NCI-H82 treated with DMSO at 0.1 percent for 48 hours (cell line): ENCODE measurements at regions not wholly inside any gene's neighbourhood (a gene's known extent, or its start where the extent isn't known, plus 50 kb on each side); places are given as distances from the start of the nearest gene placed in this dataset.
A peak's percentile ranks its signal among the peaks of the same experiment; 100 is the strongest.
"Not testable (repeated sequence)": the region's sequence is repeated elsewhere in the genome, so short reads cannot be mapped to it uniquely, and the experiment has no call there.

ENCODE experiments used
- DNase-seq: peaks from one replicate; lab custom pipeline; 2025; ENCODE audit not compliant: unreplicated experiment; lab: John Stamatoyannopoulos, UW

GRCh38 chr3:191078913-191079312, 120.1 kb upstream of the OSTN start:
- not testable (repeated sequence) for DNase-seq

DNA sequence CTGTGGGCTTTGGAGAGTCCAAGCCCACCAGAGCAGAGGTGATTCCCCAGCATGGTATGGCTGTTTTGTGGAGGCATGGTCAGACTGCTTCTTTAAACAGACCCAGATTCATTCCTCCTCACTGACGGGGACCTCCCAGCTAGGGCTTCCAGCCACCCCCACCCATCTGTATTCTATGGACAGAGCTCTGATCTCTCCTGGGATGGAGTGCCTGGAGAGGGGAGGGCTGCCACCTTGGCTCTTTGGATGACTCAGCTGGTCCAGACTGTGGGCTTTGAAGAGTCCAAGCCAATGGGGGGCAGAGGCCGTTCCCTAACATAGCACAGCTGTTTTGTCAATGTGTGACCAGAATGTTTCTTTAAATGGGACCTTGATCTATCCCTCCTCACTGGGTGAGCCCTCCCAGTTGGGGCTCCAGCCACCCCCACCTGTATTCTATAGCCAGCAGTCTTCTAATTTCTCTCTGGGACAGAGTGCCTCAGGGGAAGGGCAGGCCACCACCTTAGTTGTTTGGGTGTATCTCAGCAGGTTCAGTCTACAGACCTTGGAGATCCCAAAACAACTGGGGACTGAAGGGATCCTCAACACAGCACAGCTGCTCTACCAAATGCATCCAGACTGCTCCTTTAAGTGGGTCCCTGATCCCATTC, 122.0 kb upstream of the OSTN start:
- no peak for DNase-seq

GRCh38 chr3:191074511-191074910, 124.5 kb upstream of the OSTN start:
- no peak for DNase-seq

- DNase-seq, result no peak
Measured at GRCh38 chr3:191070762-191071403, 128.2 kb upstream of the OSTN start.

- no peak for DNase-seq
Measured at GRCh38 chr3:191070201-191070600, 128.8 kb upstream of the OSTN start.

DNA sequence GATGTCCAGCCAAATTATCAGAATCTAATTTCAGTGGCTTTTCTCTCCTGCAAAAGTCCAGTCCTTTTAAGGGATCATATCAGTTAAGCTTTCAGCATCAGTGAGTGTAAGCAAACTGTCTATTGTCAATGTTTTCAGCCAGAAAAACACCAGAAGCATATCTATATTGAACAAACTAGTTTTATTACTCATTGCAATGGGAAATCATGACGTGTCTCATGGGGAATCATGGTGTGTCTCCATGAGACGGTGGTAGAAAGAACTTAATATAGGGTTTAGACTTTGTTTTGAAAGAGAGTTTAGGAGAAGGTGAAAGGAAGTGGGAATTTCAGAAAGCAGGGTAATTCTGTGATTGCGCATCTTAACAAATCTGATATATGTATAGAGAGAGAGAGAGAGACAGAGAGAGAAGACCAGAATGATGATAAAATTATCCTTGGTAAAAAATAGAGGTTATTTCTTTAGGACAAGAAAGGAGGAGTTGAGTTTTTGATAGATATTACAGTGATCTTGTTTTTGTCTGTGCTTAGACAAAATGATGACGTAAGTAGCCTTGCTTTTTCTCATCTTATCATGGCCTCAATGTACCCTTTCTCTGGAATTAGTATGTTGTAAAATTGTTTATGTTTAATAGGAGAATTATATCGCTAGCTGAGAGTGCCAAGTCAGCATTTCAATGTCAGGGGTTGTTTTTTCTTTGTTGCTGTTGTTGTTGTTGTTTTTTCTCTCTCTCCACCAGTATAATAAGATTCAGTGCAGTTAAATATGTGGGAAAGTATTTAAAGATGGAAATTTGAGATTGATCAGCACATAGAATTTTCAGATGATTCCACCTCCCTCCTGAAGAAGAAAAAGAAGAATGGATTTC, 129.9 kb upstream of the OSTN start:
- no peak for DNase-seq

GRCh38 chr3:191066669-191067068, 132.4 kb upstream of the OSTN start:
- DNase-seq, result no peak

DNA sequence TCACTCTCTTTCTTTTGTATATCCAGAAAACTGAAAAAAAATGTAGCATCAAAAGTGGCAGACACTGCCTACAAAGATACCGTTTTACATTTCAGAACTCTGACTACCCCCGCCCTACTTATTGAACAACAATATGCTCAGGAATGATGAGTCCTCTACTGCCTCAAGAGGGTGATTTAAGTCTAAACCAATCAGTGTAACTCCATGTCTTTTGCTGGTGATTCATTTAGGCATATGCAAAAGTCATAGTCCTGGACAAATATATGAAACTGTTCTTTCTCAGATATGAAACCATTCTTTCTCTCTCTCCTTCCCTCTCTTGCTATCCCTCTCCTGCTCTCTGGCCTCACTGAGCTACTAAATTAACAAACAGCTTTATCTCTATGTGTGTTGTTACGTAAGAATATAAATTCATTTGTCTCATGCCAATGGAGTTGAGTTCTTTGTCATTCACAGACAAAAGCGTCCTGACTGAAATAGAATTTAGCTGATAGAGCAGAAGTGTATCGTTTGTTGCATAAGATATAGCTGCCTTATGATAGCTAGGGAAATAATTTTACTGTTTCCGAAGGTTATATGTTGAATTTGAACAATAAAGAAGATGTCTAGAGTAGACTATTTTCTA, 133.7 kb upstream of the OSTN start:
- DNase-seq, result no peak

DNA sequence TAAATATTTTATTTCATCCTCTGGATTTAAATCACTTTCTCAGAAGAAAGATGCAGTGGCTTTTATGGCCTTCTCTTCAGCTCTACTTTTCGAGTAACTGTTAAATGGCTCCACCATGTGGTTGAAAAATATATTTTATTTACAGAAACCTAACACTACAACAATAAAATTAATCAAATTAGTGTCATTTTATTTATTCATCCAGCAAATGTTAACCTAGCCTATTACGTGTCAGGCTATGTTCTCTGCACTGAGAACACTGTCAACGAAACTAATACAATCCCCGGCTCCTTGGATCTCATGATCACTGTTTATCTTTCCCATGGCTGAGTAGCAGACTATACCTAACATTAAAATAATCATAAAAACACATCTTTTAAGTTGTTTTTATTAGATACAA, 148.0 kb upstream of the OSTN start:
- DNase-seq, result peak; percentile 40

DNA sequence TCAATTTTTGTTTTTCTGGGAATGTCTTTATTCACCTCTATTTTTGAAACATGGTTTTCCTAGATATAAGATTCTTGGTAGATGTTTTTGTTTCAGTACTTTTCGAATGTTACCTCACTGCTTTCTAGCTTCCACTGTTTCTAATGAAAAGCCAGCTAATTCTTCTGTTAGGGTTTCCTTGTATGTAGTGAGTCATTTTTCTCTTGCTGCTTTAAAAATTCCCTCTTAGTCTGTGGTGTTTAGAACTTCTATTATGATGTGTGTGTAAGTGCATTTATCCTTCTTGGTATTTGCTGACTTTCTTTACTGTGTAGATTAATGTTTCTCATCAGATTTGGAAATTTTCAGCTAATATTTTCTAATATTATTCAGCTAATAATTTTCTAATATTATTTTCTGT, 151.1 kb upstream of the OSTN start:
- no peak for DNase-seq

- no peak for DNase-seq
Measured at GRCh38 chr3:191030929-191031328, 168.1 kb upstream of the OSTN start.

- DNase-seq, result no peak
Measured at GRCh38 chr3:191030491-191030890, 168.0 kb upstream of the GMNC start.

DNA sequence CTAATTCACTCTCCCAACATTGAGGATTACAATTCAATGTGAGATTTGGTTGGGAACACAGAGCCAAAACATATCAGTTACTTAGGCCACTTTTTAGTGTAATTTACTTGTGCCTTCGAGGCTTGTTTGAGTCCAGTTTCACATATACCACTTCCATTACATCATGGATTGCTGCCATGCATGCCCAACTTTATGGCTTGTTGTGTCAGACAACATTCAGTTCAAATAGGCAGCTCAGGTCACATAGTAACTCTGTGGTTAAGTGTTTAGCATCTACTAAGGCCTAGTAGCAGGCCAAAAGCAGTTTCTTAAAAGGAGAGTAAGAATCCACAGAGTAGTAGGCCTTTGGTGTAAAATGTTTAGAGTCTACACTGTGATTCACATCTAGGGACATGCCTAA, 164.3 kb upstream of the GMNC start:
- DNase-seq, result no peak

DNA sequence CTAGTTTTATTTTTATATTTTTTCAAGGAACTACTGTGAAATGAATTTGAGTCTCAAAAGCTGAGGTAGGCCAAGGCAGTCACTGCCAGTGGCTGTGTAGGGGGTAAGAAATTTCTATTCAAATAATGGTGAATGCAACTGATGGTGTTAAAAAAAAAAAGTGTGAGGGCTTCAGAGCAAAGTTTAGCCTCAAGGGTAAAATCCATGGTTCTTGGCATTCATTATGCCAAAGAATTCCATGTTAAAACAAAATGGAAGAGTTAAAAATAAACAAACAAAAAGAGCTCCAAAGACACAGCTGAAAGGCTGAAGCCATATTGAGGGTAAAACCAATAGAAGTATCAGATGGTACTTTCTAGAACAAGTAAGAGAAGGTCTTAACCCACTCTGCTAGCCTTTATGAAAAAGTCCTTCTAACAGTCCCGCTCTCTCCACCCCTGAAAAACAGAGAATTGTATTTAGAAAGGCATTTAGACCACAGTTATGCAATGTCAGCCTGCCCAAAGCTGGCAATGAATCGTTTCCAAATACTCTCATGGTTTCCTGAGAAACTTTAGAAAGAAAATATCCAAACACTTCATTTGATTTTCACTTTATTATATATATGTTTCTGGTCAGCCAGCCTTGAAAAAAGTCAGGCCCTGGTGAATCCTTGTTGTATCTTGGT, 158.4 kb upstream of the GMNC start:
- no peak for DNase-seq

DNA sequence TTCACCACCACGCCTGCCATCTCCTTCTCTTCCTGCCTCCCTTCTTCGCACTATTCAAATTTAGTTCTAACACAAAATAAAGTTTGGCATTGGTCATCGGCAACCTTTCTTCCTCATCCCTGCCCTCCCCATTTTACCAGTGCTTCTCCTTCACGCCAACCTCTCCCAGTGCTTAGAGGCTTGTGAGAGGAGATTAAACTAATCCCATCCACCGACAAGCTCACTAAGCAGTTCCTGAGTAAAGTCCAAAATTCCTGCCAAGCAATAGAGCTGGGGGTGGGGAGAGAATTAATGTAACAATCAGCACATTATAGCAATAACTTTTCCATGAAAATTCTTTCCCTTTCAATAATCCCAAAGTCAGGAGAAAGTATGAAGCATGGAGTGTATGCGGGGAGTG, 157.4 kb upstream of the GMNC start:
- peak; percentile 78 for DNase-seq

DNA sequence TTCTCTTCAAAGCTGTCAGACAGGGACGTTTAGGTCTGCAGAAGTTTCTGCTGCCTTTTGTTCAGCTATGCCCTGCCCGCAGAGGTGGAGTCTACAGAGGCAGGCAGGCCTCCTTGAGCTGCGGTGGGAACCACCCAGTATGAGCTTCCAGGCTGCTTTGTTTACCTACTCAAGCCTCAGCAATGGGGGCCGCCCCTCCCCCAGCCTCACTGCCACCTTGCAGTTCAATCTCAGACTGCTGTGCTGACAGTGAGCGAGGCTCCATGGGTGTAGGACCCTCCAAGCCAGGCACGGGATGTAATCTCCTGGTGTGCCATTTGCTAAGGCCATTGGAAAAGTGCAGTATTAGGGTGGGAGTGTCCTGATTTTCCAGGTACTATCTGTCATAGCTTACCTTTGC, 153.5 kb upstream of the GMNC start:
- not testable (repeated sequence) for DNase-seq

GRCh38 chr3:191008074-191008473, 145.6 kb upstream of the GMNC start:
- DNase-seq, result no peak

- DNase-seq, result no peak
Measured at GRCh38 chr3:191005790-191006189, 143.3 kb upstream of the GMNC start.

GRCh38 chr3:191003742-191004141, 141.2 kb upstream of the GMNC start:
- DNase-seq, result no peak

GRCh38 chr3:190996181-190996775, 133.8 kb upstream of the GMNC start:
- DNase-seq, result no peak

DNA sequence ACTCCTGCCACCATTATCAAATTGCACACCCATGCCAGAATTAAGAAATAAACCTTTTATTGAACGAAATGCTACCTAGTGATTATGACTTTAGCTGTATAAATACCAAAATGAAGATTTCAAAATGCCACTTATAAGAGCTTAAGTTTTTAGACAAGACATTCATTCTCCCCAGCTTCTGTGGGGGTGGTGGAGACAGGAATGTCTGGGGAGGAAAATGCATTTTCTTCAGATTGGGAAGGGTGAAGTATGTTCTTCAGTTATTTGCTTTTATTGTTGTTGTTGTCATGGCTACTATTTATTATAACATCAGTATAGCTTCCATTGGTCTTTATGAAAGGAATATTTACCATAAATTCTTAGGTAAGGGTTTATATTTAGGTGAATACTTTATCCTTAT, 132.7 kb upstream of the GMNC start:
- no peak for DNase-seq
